ENCODE measurements at regions not wholly inside any gene's neighbourhood (a gene's known extent, or its start where the extent isn't known, plus 50 kb on each side); places are given as distances from the start of the nearest gene placed in this dataset.

DNA sequence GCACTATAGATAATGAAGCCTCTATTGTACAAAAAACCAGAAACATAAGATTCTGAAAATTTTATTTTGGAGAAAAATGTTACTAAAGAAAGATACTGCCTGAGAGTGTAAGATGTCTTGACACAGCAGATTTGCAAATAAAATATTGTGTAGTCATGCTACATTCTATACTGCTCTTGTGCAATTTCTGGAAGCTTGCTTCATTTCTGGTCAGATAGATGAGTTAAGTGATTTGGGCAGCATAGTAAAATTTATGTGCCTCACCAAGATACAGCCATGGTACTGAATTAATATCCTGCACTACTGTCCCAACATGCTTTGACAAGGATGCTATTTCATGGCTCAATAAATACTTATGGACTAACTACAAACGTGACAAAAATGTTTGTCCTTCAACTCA is 55.1 kb upstream of the STARD13 start:
- Histone ChIP-seq H2BK15ac (ENCODE audit: low read depth, low read length) (no peak overlapping the region), H3K79me2 (ENCODE audit: insufficient read depth, low read length) (no peaks in the 10 kb centered on the region), H3K14ac (ENCODE audit: insufficient read depth, low read length) (no peak overlapping the region), H4K8ac (replicated peaks; ENCODE audit: insufficient read length, low read depth, low read length) (no peak overlapping the region), H3K9ac (ENCODE audit: extremely low read depth, insufficient read length, low read length) (no peak overlapping the region), H3K9me3 (ENCODE audit: control insufficient read depth, low read depth, low read length) (no peaks in the 10 kb centered on the region), H3K23ac (ENCODE audit: insufficient read length, low read depth, low read length) (no peak overlapping the region), H3T11ph (ENCODE audit: low read length) (no peak overlapping the region), H3K4me2 (ENCODE audit: insufficient read depth, insufficient read length, low read length) (no peak overlapping the region), H2AK5ac (ENCODE audit: insufficient read length, low read length) (no peak overlapping the region), H3K27ac (ENCODE audit: insufficient read length, low read depth, low read length) (no peak overlapping the region), H3K79me1 (ENCODE audit: insufficient read depth, low read depth, low read length, poor library complexity, severe bottlenecking) (no peaks in the 10 kb centered on the region), H2BK20ac (ENCODE audit: low read depth, low read length, poor library complexity, severe bottlenecking) (no peak overlapping the region), H4K5ac (ENCODE audit: insufficient read length, low read depth, low read length) (no peak overlapping the region), H3K27me3 (ENCODE audit: insufficient read depth, low read length) (no peaks in the 10 kb centered on the region), H3K4me1 (ENCODE audit: insufficient read depth, low read length) (no peaks in the 10 kb centered on the region), H3K23me2 (ENCODE audit: insufficient read length, low read depth, low read length, poor library complexity, severe bottlenecking) (no peaks in the 10 kb centered on the region), H4K20me1 (ENCODE audit: control insufficient read depth, insufficient read depth, insufficient read length) (no peaks in the 10 kb centered on the region), H2BK120ac (ENCODE audit: low read depth, low read length, poor library complexity, severe bottlenecking) (no peak overlapping the region), H2BK5ac (ENCODE audit: insufficient read length, low read length) (no peak overlapping the region), H3K56ac (ENCODE audit: insufficient read length, low read depth, low read length) (no peak overlapping the region), H3K18ac (ENCODE audit: insufficient read length, low read depth, low read length) (no peak overlapping the region), H2AFZ (ENCODE audit: low read length) (no peak overlapping the region), H4K91ac (ENCODE audit: insufficient read length, low read depth, low read length) (no peak overlapping the region), H2BK12ac (ENCODE audit: insufficient read length, low read depth, low read length) (no peak overlapping the region), H3K4ac (ENCODE audit: low read depth, low read length) (no peak overlapping the region)
- WGBS (ENCODE audit: extremely low coverage, insufficient read length, low lambda C conversion rate) = no CpG with 5 or more reads among the region's 1 CpG
- Mint-ChIP-seq H3K27me3 (ENCODE audit: low read depth) (no peaks in the 10 kb centered on the region; the same call in 1 of the 2 replicates), H3K9me3 (no peaks in the 10 kb centered on the region), H3K4me1 (peaks cover 6 to 8% of the 10 kb centered on the region in 2 experiments), H3K4me3 (no peak overlapping the region), H3K36me3 (ENCODE audit: insufficient read depth in 1 of 3, low read depth in 3 of 3) (no peaks in the 10 kb centered on the region), H3K27ac (no peak overlapping the region)
- no peak for DNase-seq
- TF ChIP-seq, protein P1, sequence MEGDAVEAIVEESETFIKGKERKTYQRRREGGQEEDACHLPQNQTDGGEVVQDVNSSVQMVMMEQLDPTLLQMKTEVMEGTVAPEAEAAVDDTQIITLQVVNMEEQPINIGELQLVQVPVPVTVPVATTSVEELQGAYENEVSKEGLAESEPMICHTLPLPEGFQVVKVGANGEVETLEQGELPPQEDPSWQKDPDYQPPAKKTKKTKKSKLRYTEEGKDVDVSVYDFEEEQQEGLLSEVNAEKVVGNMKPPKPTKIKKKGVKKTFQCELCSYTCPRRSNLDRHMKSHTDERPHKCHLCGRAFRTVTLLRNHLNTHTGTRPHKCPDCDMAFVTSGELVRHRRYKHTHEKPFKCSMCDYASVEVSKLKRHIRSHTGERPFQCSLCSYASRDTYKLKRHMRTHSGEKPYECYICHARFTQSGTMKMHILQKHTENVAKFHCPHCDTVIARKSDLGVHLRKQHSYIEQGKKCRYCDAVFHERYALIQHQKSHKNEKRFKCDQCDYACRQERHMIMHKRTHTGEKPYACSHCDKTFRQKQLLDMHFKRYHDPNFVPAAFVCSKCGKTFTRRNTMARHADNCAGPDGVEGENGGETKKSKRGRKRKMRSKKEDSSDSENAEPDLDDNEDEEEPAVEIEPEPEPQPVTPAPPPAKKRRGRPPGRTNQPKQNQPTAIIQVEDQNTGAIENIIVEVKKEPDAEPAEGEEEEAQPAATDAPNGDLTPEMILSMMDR (conservative IDR thresholded peaks at IDR 0.05) = no peak
